ENCODE measurements at regions not wholly inside any gene's neighbourhood (a gene's known extent, or its start where the extent isn't known, plus 50 kb on each side); places are given as distances from the start of the nearest gene placed in this dataset.

DNA sequence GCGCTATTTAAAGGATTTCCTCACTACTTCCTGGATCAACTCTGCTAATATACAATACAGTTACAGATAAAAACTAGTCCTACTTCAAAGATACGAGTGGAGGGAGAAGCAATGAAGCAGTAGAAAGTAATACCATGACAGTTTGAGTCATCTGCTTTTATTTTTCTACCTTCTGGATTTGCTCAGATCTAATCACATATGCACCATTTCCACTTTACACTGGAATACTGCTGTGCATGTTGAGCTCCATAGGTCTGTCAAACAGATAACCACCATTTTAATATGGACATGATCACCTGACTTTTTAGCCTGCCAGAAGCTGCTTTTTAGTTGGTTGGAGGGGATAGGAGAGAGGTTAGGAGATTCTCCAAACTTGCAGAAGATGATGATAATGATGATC is 92.5 kb downstream of the MMUT start:
- intact Hi-C loops (cut with micrococcal nuclease), result no loop called here
- peaks cover 8% of the 10 kb centered on the region for H3K9me3 Mint-ChIP-seq
- H3K4me1 Mint-ChIP-seq (ENCODE audit: low read depth), result no peaks in the 10 kb centered on the region
- no peaks in the 10 kb centered on the region for H3K36me3 Mint-ChIP-seq (ENCODE audit: low read depth)
- H3K27me3 Mint-ChIP-seq (ENCODE audit: insufficient read depth), result no peaks in the 10 kb centered on the region
- H3K27ac Mint-ChIP-seq, result no peak overlapping the region
- no peak overlapping the region for H3K4me3 Mint-ChIP-seq
- no peak for DNase-seq (ENCODE audit: low spot score)

DNA sequence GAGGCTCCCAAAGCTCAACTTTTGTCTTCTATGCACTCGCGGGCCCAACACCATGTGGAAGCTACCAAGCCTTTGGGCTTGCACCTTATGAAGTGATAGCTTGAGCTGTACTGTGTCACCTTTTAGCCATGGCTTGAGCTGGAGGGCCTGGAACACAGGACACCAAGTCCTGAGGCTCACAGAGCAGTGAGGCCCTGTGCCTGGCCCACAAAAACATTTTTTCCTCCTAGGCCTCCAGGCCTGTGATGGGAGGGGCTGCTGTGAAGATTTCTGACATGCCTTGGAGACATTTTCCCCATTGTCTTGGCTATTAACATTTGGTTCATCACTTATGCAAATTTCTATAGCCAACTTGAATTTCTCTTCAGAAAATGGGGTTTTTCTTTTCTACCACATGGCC is 96.5 kb downstream of the MMUT start:
- DNase-seq (ENCODE audit: low spot score), result no peak
- Mint-ChIP-seq H3K9me3 (peaks cover 12% of the 10 kb centered on the region), H3K27ac (no peak overlapping the region), H3K27me3 (ENCODE audit: insufficient read depth) (no peaks in the 10 kb centered on the region), H3K4me3 (no peak overlapping the region), H3K36me3 (ENCODE audit: low read depth) (no peaks in the 10 kb centered on the region), H3K4me1 (ENCODE audit: low read depth) (no peaks in the 10 kb centered on the region)
- intact Hi-C loops (cut with micrococcal nuclease), result no loop called here

DNA sequence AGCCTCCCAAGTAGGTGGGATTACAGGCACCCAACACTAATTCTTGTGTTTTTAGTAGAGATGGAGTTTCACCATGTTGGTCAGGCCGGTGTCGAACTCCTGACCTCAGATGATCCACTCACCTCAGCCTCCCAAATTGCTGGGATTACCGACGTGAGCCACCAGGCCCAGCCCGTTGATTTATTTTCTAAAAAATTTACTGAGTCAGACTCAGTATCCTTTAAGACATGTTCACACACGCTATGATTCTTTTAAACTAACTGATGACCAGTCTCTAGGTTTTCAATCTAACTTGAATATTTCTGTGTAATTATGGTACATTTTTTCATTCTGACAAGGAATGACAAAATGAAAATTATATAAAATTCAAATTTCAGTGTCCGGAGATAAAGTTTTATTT is 114.5 kb downstream of the MMUT start:
- no peaks in the 10 kb centered on the region for H3K4me1 Mint-ChIP-seq (ENCODE audit: low read depth)
- no peaks in the 10 kb centered on the region for H3K9me3 Mint-ChIP-seq
- H3K36me3 Mint-ChIP-seq (ENCODE audit: low read depth), result no peaks in the 10 kb centered on the region
- no peak for DNase-seq (ENCODE audit: low spot score)
- H3K27me3 Mint-ChIP-seq (ENCODE audit: insufficient read depth), result no peaks in the 10 kb centered on the region
- H3K4me3 Mint-ChIP-seq, result no peak overlapping the region
- no peak overlapping the region for H3K27ac Mint-ChIP-seq
- intact Hi-C loops (cut with micrococcal nuclease), result no loop called here

DNA sequence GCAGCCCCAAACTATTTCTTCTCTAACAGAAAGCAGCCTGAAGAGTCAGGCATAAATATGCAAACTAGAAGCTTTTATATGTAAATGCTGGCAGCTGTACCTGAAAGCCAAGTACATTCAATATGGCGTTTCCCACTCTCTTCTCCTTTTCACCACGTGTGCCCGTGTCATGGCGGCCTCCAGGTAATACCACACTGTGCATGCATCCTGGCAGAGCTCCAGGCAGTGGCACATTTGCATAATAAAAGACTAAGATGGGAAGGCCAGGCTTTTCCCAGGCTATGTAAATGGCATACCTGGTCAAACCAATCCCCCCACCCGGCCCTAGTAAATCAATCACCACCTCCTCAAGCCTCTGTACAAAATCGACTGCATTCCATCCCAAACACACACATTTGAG is 120.6 kb downstream of the MMUT start:
- H3K4me3 Mint-ChIP-seq, result no peak overlapping the region
- H3K27me3 Mint-ChIP-seq (ENCODE audit: insufficient read depth), result no peaks in the 10 kb centered on the region
- DNase-seq (ENCODE audit: low spot score), result no peak
- H3K36me3 Mint-ChIP-seq (ENCODE audit: low read depth), result no peaks in the 10 kb centered on the region
- H3K4me1 Mint-ChIP-seq (ENCODE audit: low read depth), result no peaks in the 10 kb centered on the region
- intact Hi-C loops (cut with micrococcal nuclease), result no loop called here
- no peak overlapping the region for H3K27ac Mint-ChIP-seq
- H3K9me3 Mint-ChIP-seq, result no peaks in the 10 kb centered on the region

DNA sequence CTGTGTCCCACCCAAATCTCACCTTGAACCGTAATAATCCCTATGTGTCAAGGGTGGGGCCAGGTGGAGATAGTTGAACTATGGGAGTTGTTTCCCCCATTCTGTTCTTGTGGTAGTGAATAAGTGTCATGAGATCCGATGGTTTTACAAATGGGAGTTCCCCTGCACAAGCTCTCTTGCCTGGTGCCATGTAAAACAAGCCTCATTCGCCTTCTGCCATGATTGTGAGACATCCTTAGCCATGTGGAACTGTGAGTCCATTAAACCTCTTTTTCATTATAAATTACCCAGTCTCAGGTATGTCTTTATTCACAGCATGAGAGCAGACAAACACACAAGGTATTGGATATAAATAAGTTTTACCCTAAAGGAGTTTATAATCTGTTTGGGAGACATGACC is 121.2 kb downstream of the MMUT start:
- Mint-ChIP-seq H3K4me3 (no peak overlapping the region), H3K36me3 (ENCODE audit: low read depth) (no peaks in the 10 kb centered on the region), H3K27ac (no peak overlapping the region), H3K9me3 (no peaks in the 10 kb centered on the region), H3K4me1 (ENCODE audit: low read depth) (no peaks in the 10 kb centered on the region), H3K27me3 (ENCODE audit: insufficient read depth) (no peaks in the 10 kb centered on the region)
- no peak for DNase-seq (ENCODE audit: low spot score)
- intact Hi-C loops (cut with micrococcal nuclease), result no loop called here

DNA sequence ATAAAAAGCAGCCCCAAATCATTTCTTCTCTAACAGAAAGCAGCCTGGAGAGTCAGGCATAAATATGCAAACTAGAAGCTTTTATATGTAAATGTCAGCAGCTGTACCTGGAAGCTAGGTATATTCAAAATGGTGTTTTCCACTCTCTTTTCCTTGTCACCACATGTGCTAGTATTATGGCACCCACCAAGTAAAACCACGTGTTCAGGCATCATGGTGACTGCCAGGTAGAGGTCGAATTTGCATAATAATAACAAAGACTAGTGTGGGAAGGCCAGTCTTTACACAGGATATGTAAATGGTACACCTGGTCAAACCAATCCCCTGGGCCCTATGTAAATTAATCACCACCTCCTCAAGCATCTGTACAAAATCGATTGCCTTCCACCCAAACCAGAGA is 124.0 kb downstream of the MMUT start:
- H3K9me3 Mint-ChIP-seq, result no peaks in the 10 kb centered on the region
- H3K4me3 Mint-ChIP-seq, result no peak overlapping the region
- H3K4me1 Mint-ChIP-seq (ENCODE audit: low read depth), result no peaks in the 10 kb centered on the region
- DNase-seq (ENCODE audit: low spot score), result no peak
- H3K27me3 Mint-ChIP-seq (ENCODE audit: insufficient read depth), result no peaks in the 10 kb centered on the region
- intact Hi-C loops (cut with micrococcal nuclease), result no loop called here
- no peak overlapping the region for H3K27ac Mint-ChIP-seq
- no peaks in the 10 kb centered on the region for H3K36me3 Mint-ChIP-seq (ENCODE audit: low read depth)

DNA sequence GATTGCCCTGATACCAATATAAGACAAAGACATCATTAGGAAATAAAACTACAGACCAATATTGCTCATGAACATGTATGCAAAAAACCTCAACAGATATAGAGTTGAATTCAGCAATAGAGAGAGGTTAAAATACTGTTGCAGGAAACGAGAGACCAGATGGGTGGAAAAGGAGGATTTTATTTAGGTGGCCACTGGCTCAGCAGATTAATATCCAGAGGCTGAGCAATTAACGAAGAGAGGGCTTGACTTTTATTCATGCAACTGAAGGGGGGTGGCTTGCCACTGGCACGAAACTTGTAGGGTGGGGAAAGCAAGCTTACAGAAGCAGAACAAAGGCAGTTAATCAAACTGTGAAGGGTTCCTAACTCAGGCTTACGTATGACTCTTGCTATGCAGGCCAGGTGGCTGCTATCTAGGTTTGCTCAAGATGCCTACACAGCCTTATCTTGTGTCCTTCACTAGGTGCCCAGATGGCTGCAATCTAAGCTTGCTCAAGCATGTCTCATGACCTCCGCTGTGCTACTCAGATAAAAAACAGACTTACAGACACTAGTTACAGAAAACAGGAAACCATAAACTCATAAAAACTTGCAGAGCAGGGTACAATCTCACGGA is 126.4 kb downstream of the MMUT start:
- Mint-ChIP-seq H3K9me3 (no peaks in the 10 kb centered on the region), H3K27me3 (ENCODE audit: insufficient read depth) (no peaks in the 10 kb centered on the region), H3K4me3 (no peak overlapping the region), H3K4me1 (ENCODE audit: low read depth) (no peaks in the 10 kb centered on the region), H3K27ac (no peak overlapping the region), H3K36me3 (ENCODE audit: low read depth) (no peaks in the 10 kb centered on the region)
- intact Hi-C loops (cut with micrococcal nuclease), result no loop called here
- no peak for DNase-seq (ENCODE audit: low spot score)

DNA sequence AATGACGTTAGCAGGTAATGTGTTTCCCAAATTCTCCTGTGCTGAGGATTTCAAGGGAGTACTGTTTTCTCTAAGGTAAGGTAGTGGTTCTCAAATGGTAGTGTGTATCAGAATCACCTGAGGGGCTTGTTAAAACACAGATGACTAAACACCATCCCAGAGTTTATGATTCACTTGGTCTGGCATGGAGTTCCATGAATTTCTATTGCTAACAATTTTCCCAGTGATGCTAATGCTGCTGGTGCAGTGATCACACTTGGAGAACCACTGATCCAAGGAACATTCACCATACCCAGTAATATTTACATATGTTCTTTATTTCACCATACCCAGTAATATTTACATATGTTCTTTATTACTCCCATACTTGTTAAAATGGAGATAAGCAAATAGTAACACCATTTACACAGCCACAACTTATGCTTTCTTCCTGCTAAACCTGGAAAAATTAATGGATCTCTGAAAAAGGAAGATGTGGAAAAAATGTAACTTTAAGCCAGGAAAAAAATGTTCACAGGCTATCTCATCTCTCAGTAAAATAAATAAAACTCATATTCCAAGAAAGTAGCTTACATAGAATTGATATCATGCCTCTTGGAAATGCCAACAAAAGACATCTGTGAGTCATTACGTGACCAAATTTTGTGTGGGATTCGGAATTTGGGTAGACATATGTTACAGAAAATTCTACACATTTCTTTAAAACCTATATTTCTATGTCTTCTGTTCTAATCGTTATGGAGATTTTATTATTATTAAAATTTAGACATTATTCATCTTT is 129.5 kb downstream of the MMUT start:
- intact Hi-C loops (cut with micrococcal nuclease), result no loop called here
- no peak for DNase-seq (ENCODE audit: low spot score)
- Mint-ChIP-seq H3K4me1 (ENCODE audit: low read depth) (no peaks in the 10 kb centered on the region), H3K9me3 (no peaks in the 10 kb centered on the region), H3K4me3 (no peak overlapping the region), H3K36me3 (ENCODE audit: low read depth) (no peaks in the 10 kb centered on the region), H3K27me3 (ENCODE audit: insufficient read depth) (no peaks in the 10 kb centered on the region), H3K27ac (no peak overlapping the region)

DNA sequence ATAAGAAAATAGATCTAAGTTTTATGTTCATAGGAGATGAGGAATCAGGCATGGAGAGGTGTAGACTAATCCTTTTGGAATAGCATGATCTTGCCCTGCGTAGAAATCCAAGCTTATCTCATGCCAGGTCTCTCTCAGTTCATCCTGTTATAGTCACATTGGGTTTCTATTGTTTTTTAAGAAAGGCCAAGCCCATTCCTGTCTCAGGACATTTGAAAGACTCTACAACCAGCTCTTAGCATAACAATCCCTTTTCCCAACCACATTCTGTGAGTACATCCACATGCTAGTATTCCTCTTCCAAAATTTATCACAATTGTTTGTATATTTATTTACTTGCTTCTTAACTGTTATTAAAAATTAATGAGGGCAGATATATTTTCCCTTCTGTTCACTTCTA is 130.3 kb downstream of the MMUT start:
- H3K4me3 Mint-ChIP-seq, result no peak overlapping the region
- no peaks in the 10 kb centered on the region for H3K36me3 Mint-ChIP-seq (ENCODE audit: low read depth)
- DNase-seq (ENCODE audit: low spot score), result no peak
- H3K4me1 Mint-ChIP-seq (ENCODE audit: low read depth), result no peaks in the 10 kb centered on the region
- H3K27me3 Mint-ChIP-seq (ENCODE audit: insufficient read depth), result no peaks in the 10 kb centered on the region
- no peak overlapping the region for H3K27ac Mint-ChIP-seq
- no peaks in the 10 kb centered on the region for H3K9me3 Mint-ChIP-seq
- intact Hi-C loops (cut with micrococcal nuclease), result no loop called here

DNA sequence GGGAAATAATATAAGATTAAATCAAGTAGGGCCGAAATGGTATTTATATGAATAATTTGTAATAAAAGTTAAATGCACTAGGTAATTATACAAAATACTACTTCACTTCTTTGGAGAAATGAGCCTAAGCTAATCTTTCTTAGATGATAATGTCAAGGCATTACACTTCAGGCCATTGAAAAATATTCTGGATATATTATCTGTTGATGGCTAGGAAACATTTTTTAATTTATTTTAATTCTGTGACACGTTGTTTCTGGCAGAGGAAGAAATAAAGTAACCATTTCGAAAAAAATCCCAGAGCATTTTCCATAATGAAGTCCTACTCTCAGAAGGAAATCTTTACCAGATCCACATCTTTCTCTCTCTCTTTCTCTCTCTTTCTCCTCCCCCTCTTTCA is 133.9 kb downstream of the MMUT start:
- DNase-seq (ENCODE audit: low spot score), result no peak
- Mint-ChIP-seq H3K9me3 (no peaks in the 10 kb centered on the region), H3K36me3 (ENCODE audit: low read depth) (no peaks in the 10 kb centered on the region), H3K27me3 (ENCODE audit: insufficient read depth) (no peaks in the 10 kb centered on the region), H3K27ac (no peak overlapping the region), H3K4me1 (ENCODE audit: low read depth) (no peaks in the 10 kb centered on the region), H3K4me3 (no peak overlapping the region)
- intact Hi-C loops (cut with micrococcal nuclease), result no loop called here

DNA sequence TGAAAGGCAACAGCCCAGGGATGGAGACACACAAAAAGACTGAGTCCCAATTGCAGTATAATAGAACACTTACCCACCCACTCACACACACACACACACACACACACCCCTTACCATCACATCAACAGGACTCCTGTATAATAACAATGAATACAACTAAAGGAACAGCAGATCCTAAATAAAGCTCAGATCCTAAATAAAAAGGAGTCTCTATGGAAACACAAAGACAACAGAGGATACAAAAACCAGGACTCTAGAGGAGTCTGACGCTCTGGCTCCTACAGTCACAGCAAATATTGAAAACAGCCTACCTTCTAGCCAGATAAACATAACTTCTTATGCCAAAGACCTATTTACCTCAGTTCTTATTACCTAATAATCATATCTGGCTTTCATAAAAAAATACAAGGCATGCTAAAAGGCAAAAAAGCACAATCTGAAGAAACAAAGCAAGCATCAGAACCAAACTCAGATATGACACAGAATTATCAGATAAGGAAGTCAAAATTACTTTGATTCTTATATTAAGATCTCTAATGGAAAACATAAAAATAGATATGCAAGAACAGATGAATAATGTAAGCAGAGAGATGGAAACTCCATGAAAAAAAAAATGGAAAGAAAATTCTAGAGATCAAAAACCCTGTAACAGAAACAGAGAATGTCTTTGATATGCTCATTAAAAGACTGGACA is 134.9 kb downstream of the MMUT start:
- no peak for DNase-seq (ENCODE audit: low spot score)
- Mint-ChIP-seq H3K4me1 (ENCODE audit: low read depth) (no peaks in the 10 kb centered on the region), H3K4me3 (no peak overlapping the region), H3K27ac (no peak overlapping the region), H3K36me3 (ENCODE audit: low read depth) (no peaks in the 10 kb centered on the region), H3K27me3 (ENCODE audit: insufficient read depth) (no peaks in the 10 kb centered on the region), H3K9me3 (no peaks in the 10 kb centered on the region)
- intact Hi-C loops (cut with micrococcal nuclease), result no loop called here

DNA sequence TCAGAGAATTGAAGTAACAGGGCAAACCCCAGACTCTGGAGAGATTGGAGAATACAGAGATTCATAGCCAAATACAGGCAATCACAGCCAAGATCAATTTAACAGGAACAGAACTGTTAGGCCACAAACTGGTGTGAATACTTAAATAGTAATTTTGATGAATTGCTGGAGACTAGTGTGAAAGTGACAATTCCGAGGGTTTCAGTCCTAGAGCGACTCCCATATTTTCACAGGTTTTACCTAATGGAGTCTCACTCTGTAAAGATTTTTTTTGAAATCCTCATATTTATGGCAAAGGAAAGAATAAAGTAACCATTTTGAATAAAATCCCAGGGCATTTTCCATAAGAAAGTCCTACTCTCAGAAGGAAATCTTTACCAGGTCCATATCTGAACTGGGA is 135.5 kb downstream of the MMUT start:
- Mint-ChIP-seq H3K27ac (no peak overlapping the region), H3K4me1 (ENCODE audit: low read depth) (no peaks in the 10 kb centered on the region), H3K27me3 (ENCODE audit: insufficient read depth) (no peaks in the 10 kb centered on the region), H3K4me3 (no peak overlapping the region), H3K36me3 (ENCODE audit: low read depth) (no peaks in the 10 kb centered on the region), H3K9me3 (no peaks in the 10 kb centered on the region)
- no peak for DNase-seq (ENCODE audit: low spot score)
- intact Hi-C loops (cut with micrococcal nuclease), result no loop called here

DNA sequence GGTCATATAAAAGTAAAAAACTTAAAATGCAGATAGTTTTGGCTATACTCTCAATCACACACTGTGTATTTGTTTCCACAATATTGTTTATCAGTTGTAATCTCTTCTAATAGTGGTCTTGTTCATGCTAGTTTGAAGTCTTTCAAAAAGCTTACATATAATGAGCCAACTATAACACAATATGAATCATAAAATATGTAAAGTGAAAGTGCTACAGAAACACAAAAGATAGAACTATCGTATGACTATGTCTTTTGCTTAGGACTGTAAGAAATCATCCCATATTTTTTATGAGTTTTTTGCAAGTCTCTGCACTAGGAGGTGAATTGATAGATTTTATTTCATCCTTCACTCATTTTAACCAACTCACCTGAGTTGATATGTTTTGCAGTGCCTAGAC is 136.0 kb downstream of the MMUT start:
- H3K36me3 Mint-ChIP-seq (ENCODE audit: low read depth), result no peaks in the 10 kb centered on the region
- no peak for DNase-seq (ENCODE audit: low spot score)
- H3K9me3 Mint-ChIP-seq, result no peaks in the 10 kb centered on the region
- H3K27me3 Mint-ChIP-seq (ENCODE audit: insufficient read depth), result no peaks in the 10 kb centered on the region
- no peaks in the 10 kb centered on the region for H3K4me1 Mint-ChIP-seq (ENCODE audit: low read depth)
- intact Hi-C loops (cut with micrococcal nuclease), result no loop called here
- H3K27ac Mint-ChIP-seq, result no peak overlapping the region
- H3K4me3 Mint-ChIP-seq, result no peak overlapping the region

All from activated T-helper 1 cell treated with anti-CD3 and anti-CD28 coated beads, Interleukin-12 subunit alpha, Interleukin-12 subunit beta, Interleukin-2, Interleukin-4 antibody, amounts not matched to agents 30 ng/mL and 10 ng/mL and 1 ng/mL, durations not matched to agents 14 hours and 24 hours and 36 hours (primary cell).